HEK293 (cell line): ENCODE measurements at regions not wholly inside any gene's neighbourhood (a gene's known extent, or its start where the extent isn't known, plus 50 kb on each side); places are given as distances from the start of the nearest gene placed in this dataset.

ENCODE experiments used
- CTCF ChIA-PET: fragments of 350-600 bp; formaldehyde crosslinking; extraction: SDS; loops from one replicate; lab custom pipeline; 2021; ENCODE audit warnings: antibody characterized with exemption; lab: Yijun Ruan, JAX
- POLR2A ChIA-PET: fragments of 300-600 bp; formaldehyde crosslinking; extraction: SDS; loops from one replicate; lab custom pipeline; 2020; ENCODE audit warnings: antibody characterized with exemption, inconsistent platforms; lab: Yijun Ruan, JAX
- H3K27ac ChIP-seq: fragments of 200-500 bp; sonication (Bioruptor generic); 2 replicates; pipeline ENCODE4 v1.5.1; 2014; ENCODE audit warnings: low read depth, low read length, control low read depth, inconsistent platforms; ENCODE audit errors: extremely low read depth
- H3K36me3 ChIP-seq, 2 experiments: fragments of 200-500 bp in 1 of 2; sonication (Bioruptor generic) in 1 of 2; 1 replicate in 1 of 2; 2 replicates in 1 of 2; pipeline ENCODE4 v1.5.1; 2014 to 2017; ENCODE audit warnings: inconsistent platforms in 2 of 2, low read length in 2 of 2; ENCODE audit not compliant: control insufficient read depth in 2 of 2, insufficient read depth in 1 of 2
- H3K4me1 ChIP-seq: fragments of 200-500 bp; sonication (Bioruptor generic); 2 replicates; pipeline ENCODE4 v1.5.1; 2014; ENCODE audit warnings: mild to moderate bottlenecking, low read length, inconsistent platforms; ENCODE audit not compliant: control insufficient read depth, insufficient read depth
- H3K4me3 ChIP-seq: 2 replicates; pipeline ENCODE4 v1.5.1; 2011; ENCODE audit warnings: low read depth, mild to moderate bottlenecking, control low read depth, low read length, moderate library complexity
- H3K9me3 ChIP-seq: fragments of 200-500 bp; sonication (Bioruptor generic); 2 replicates; pipeline ENCODE4 v1.5.1; 2014; ENCODE audit warnings: low read depth, low read length, inconsistent platforms; ENCODE audit not compliant: control insufficient read depth, insufficient read depth
- ELK4 ChIP-seq: IDR thresholded peaks from 2 replicates; pipeline ENCODE4 v1.6.1; 2011; ENCODE audit warnings: mild to moderate bottlenecking, low read depth, low read length, borderline replicate concordance
- GLI4 ChIP-seq: fragments of 450-650 bp; formaldehyde crosslinking; IDR thresholded peaks from 2 replicates; pipeline ENCODE4 v1.5.1; 2016; ENCODE audit warnings: missing biosample characterization, missing genetic modification characterization
- INSM2 ChIP-seq: fragments of 450-650 bp; formaldehyde crosslinking; IDR thresholded peaks from 2 replicates; pipeline ENCODE4 v1.5.1; 2016; ENCODE audit warnings: missing biosample characterization, missing genetic modification characterization
- SETDB1 ChIP-seq: IDR thresholded peaks from one replicate; pipeline ENCODE4 v1.6.1; 2017; ENCODE audit warnings: mild to moderate bottlenecking, low read length, moderate library complexity, mixed read lengths; ENCODE audit not compliant: insufficient read length
- SP2 ChIP-seq: fragments of 450-650 bp; formaldehyde crosslinking; IDR thresholded peaks from 2 replicates; pipeline ENCODE4 v1.5.1; 2016; ENCODE audit warnings: missing biosample characterization, missing genetic modification characterization
- ZBTB10 ChIP-seq: fragments of 450-650 bp; formaldehyde crosslinking; IDR thresholded peaks from 2 replicates; pipeline ENCODE4 v1.5.1; 2016; ENCODE audit warnings: missing biosample characterization, missing genetic modification characterization
- ZBTB11 ChIP-seq: fragments of 450-650 bp; formaldehyde crosslinking; conservative IDR thresholded peaks from 2 replicates; pipeline ENCODE4 v1.5.1; 2016; ENCODE audit warnings: low read depth, missing biosample characterization, missing genetic modification characterization
- ZBTB48 ChIP-seq: fragments of 450-650 bp; formaldehyde crosslinking; IDR thresholded peaks from 2 replicates; pipeline ENCODE4 v1.5.1; 2016; ENCODE audit warnings: missing biosample characterization, missing genetic modification characterization
- ZNF157 ChIP-seq: fragments of 450-650 bp; formaldehyde crosslinking; IDR thresholded peaks from 2 replicates; pipeline ENCODE4 v1.5.1; 2016; ENCODE audit warnings: missing biosample characterization, missing genetic modification characterization
- ZNF211 ChIP-seq: fragments of 450-650 bp; formaldehyde crosslinking; IDR thresholded peaks from 2 replicates; pipeline ENCODE4 v1.5.1; 2016; ENCODE audit warnings: low read depth, missing biosample characterization, missing genetic modification characterization
- ZNF366 ChIP-seq: fragments of 450-650 bp; formaldehyde crosslinking; conservative IDR thresholded peaks from 2 replicates; pipeline ENCODE4 v1.5.1; 2016; ENCODE audit warnings: missing biosample characterization, missing genetic modification characterization
- ZNF391 ChIP-seq: fragments of 450-650 bp; formaldehyde crosslinking; IDR thresholded peaks from 2 replicates; pipeline ENCODE4 v1.5.1; 2016; ENCODE audit warnings: low read depth, missing biosample characterization, missing genetic modification characterization, borderline replicate concordance
- ZNF548 ChIP-seq: fragments of 450-650 bp; formaldehyde crosslinking; IDR thresholded peaks from 2 replicates; pipeline ENCODE4 v1.5.1; 2016; ENCODE audit warnings: missing biosample characterization, missing genetic modification characterization
- ZNF629 ChIP-seq: fragments of 450-650 bp; formaldehyde crosslinking; IDR thresholded peaks from 2 replicates; pipeline ENCODE4 v1.5.1; 2017; ENCODE audit warnings: missing biosample characterization, missing genetic modification characterization
- ZNF645 ChIP-seq: fragments of 450-650 bp; formaldehyde crosslinking; IDR thresholded peaks from 2 replicates; pipeline ENCODE4; 2016; ENCODE audit warnings: missing biosample characterization, missing genetic modification characterization
- ZNF692 ChIP-seq: fragments of 450-650 bp; formaldehyde crosslinking; IDR thresholded peaks from 2 replicates; pipeline ENCODE4 v1.5.1; 2016; ENCODE audit warnings: missing biosample characterization, missing genetic modification characterization
- ZNF747 ChIP-seq: fragments of 450-650 bp; formaldehyde crosslinking; IDR thresholded peaks from 2 replicates; pipeline ENCODE4 v1.5.1; 2016; ENCODE audit warnings: missing biosample characterization, missing genetic modification characterization
- ZNF791 ChIP-seq: fragments of 450-650 bp; formaldehyde crosslinking; IDR thresholded peaks from 2 replicates; pipeline ENCODE4 v1.5.1; 2016; ENCODE audit warnings: missing biosample characterization, missing genetic modification characterization
- ZSCAN16 ChIP-seq: fragments of 450-650 bp; formaldehyde crosslinking; IDR thresholded peaks from 2 replicates; pipeline ENCODE4 v1.5.1; 2016; ENCODE audit warnings: missing biosample characterization, missing genetic modification characterization
- ZXDB ChIP-seq: fragments of 450-650 bp; formaldehyde crosslinking; IDR thresholded peaks from 2 replicates; pipeline ENCODE4 v1.5.1; 2016; ENCODE audit warnings: missing biosample characterization, missing genetic modification characterization

GRCh38 chr2:222115296-222115695, 183.5 kb downstream of the PAX3 start:
- Histone ChIP-seq H3K4me1 (no peaks in the 10 kb centered on the region), H3K36me3 (no peaks in the 10 kb centered on the region), H3K27ac (no peak overlapping the region), H3K9me3 (no peaks in the 10 kb centered on the region), H3K4me3 (no peak overlapping the region)
- POLR2A ChIA-PET: no interaction called here
- TF ChIP-seq ZNF548 (tag by site-specific recombination) (no peak), ZNF645 (no peak), GLI4 (no peak), ZBTB11 (tag by site-specific recombination) (no peak), ZNF391 (tag by site-specific recombination) (no peak), SETDB1 (no peak), ZBTB10 (tag by site-specific recombination) (no peak), ZNF629 (tag by site-specific recombination) (no peak), ZNF157 (tag by site-specific recombination) (no peak), ZNF791 (no peak), INSM2 (tag by site-specific recombination) (no peak), ZNF211 (tag by site-specific recombination) (no peak)
- CTCF ChIA-PET: no interaction called here

- POLR2A ChIA-PET: no interaction called here
- Histone ChIP-seq H3K4me1 (no peaks in the 10 kb centered on the region), H3K27ac (no peak overlapping the region), H3K36me3 (no peaks in the 10 kb centered on the region), H3K9me3 (no peaks in the 10 kb centered on the region), H3K4me3 (no peak overlapping the region)
- CTCF ChIA-PET: no interaction called here
- TF ChIP-seq ZNF692 (no peak), ZNF747 (tag by site-specific recombination) (no peak), ELK4 (no peak), ZBTB48 (tag by site-specific recombination) (no peak), ZNF366 (tag by site-specific recombination) (no peak), ZSCAN16 (tag by site-specific recombination) (no peak), ZBTB11 (tag by site-specific recombination) (no peak), ZXDB (tag by site-specific recombination) (no peak), SP2 (tag by site-specific recombination) (no peak)
These were observed 189.7 kb downstream of the PAX3 start for GRCh38 chr2:222108957-222109585.
